Skeletal muscle tissue (tissue), 3 donors: ENCODE measurements at regions not wholly inside any gene's neighbourhood (a gene's known extent, or its start where the extent isn't known, plus 50 kb on each side); places are given as distances from the start of the nearest gene placed in this dataset.
"Not testable (repeated sequence)": the region's sequence is repeated elsewhere in the genome, so short reads cannot be mapped to it uniquely, and the experiment has no call there.

Experiments
- H3K27ac ChIP-seq: one replicate; pipeline ENCODE4 v1.7.0; 2013; ENCODE audit warnings: mild to moderate bottlenecking, low read depth, low read length, inconsistent platforms
- H3K27me3 ChIP-seq, 3 donors: one replicate each; pipeline ENCODE4 v1.7.0; 2013; ENCODE audit warnings: low read length in 3 of 3; ENCODE audit not compliant: control insufficient read depth in 3 of 3, insufficient read depth in 3 of 3
- H3K36me3 ChIP-seq, 3 donors: one replicate each; pipeline ENCODE4 v1.7.0; 2013; ENCODE audit warnings: low read length in 3 of 3; ENCODE audit not compliant: control insufficient read depth in 3 of 3, insufficient read depth in 3 of 3
- H3K4me1 ChIP-seq, 3 donors: one replicate each; pipeline ENCODE4 v1.7.0; 2013; ENCODE audit warnings: low read length in 3 of 3, mild to moderate bottlenecking in 3 of 3; ENCODE audit not compliant: control insufficient read depth in 3 of 3, insufficient read depth in 3 of 3
- H3K4me3 ChIP-seq, 3 donors: one replicate each; pipeline ENCODE4 v1.7.0; 2013; ENCODE audit warnings: low read length in 3 of 3
- H3K9ac ChIP-seq, 3 donors: one replicate each; pipeline ENCODE4 v1.7.0; 2013; ENCODE audit warnings: low read length in 3 of 3, mild to moderate bottlenecking in 3 of 3, moderate library complexity in 2 of 3, low read depth in 1 of 3
- H3K9me3 ChIP-seq, 3 donors: one replicate each; pipeline ENCODE4 v1.7.0; 2013; ENCODE audit warnings: low read length in 3 of 3; ENCODE audit not compliant: control insufficient read depth in 3 of 3
- donor health status: Osteomylitis.

- Histone ChIP-seq H3K27ac (no peak overlapping the region), H3K4me3 (no peak overlapping the region), H3K4me1 (no peaks in the 10 kb centered on the region), H3K36me3 (no peaks in the 10 kb centered on the region), H3K9me3 (no peaks in the 10 kb centered on the region), H3K27me3 (no peaks in the 10 kb centered on the region), H3K9ac (no peak overlapping the region)
Measured at GRCh38 chr13:40043764-40044163, 388.3 kb downstream of the COG6 start.

- no peaks in the 10 kb centered on the region for H3K36me3 ChIP-seq
- H3K9ac ChIP-seq: no peak overlapping the region
- H3K27me3 ChIP-seq: no peaks in the 10 kb centered on the region
- no peak overlapping the region for H3K4me3 ChIP-seq
- no peak overlapping the region for H3K27ac ChIP-seq
- H3K4me1 ChIP-seq: no peaks in the 10 kb centered on the region
- no peaks in the 10 kb centered on the region for H3K9me3 ChIP-seq
Measured at GRCh38 chr13:40047322-40047771, 391.9 kb downstream of the COG6 start.

GRCh38 chr13:40048551-40048950 lies 393.1 kb downstream of the COG6 start:
- Histone ChIP-seq H3K9me3 (no peaks in the 10 kb centered on the region), H3K27ac (no peak overlapping the region), H3K9ac (no peak overlapping the region), H3K27me3 (no peaks in the 10 kb centered on the region), H3K36me3 (no peaks in the 10 kb centered on the region), H3K4me1 (no peaks in the 10 kb centered on the region), H3K4me3 (no peak overlapping the region)

GRCh38 chr13:40052954-40053353 lies 397.5 kb downstream of the COG6 start:
- Histone ChIP-seq H3K4me3 (no peak overlapping the region), H3K9ac (no peak overlapping the region), H3K36me3 (no peaks in the 10 kb centered on the region), H3K27ac (no peak overlapping the region), H3K9me3 (no peaks in the 10 kb centered on the region), H3K4me1 (no peaks in the 10 kb centered on the region), H3K27me3 (no peaks in the 10 kb centered on the region)

- no peaks in the 10 kb centered on the region for H3K27me3 ChIP-seq
Measured at GRCh38 chr13:40053401-40053800, 397.9 kb downstream of the COG6 start.

GRCh38 chr13:40054422-40054821 lies 399.0 kb downstream of the COG6 start:
- not testable (repeated sequence) for H3K4me1 ChIP-seq, H3K36me3 ChIP-seq

More at GRCh38 chr13:40053401-40053800, 397.9 kb downstream of the COG6 start:
- Histone ChIP-seq H3K36me3 (no peaks in the 10 kb centered on the region), H3K4me3 (no peak overlapping the region), H3K4me1 (no peaks in the 10 kb centered on the region), H3K27ac (no peak overlapping the region), H3K9ac (no peak overlapping the region), H3K9me3 (no peaks in the 10 kb centered on the region)

GRCh38 chr13:40056898-40057619 lies 401.6 kb downstream of the COG6 start:
- Histone ChIP-seq H3K9me3 (no peaks in the 10 kb centered on the region), H3K27me3 (no peaks in the 10 kb centered on the region), H3K36me3 (no peaks in the 10 kb centered on the region), H3K4me1 (peaks cover 0 to 2% (median 2%) of the 10 kb centered on the region in 3 donors), H3K4me3 (no peak overlapping the region), H3K9ac (no peak overlapping the region), H3K27ac (no peak overlapping the region)

More at GRCh38 chr13:40054422-40054821, 399.0 kb downstream of the COG6 start:
- H3K9ac ChIP-seq, H3K27me3 ChIP-seq, H3K27ac ChIP-seq, H3K9me3 ChIP-seq, H3K4me3 ChIP-seq: not testable (repeated sequence)

GRCh38 chr13:40058757-40059236 lies 403.3 kb downstream of the COG6 start:
- H3K4me3 ChIP-seq: no peak overlapping the region
- H3K27me3 ChIP-seq: no peaks in the 10 kb centered on the region
- no peak overlapping the region for H3K9ac ChIP-seq
- H3K27ac ChIP-seq: no peak overlapping the region
- no peaks in the 10 kb centered on the region for H3K36me3 ChIP-seq
- H3K4me1 ChIP-seq: peaks cover 0 to 4% (median 2%) of the 10 kb centered on the region in 3 donors
- no peaks in the 10 kb centered on the region for H3K9me3 ChIP-seq

GRCh38 chr13:40059540-40060232 lies 404.2 kb downstream of the COG6 start:
- H3K36me3 ChIP-seq: no peaks in the 10 kb centered on the region
- H3K27ac ChIP-seq: no peak overlapping the region
- no peaks in the 10 kb centered on the region for H3K27me3 ChIP-seq

GRCh38 chr13:40060296-40061007 lies 405.0 kb downstream of the COG6 start:
- Histone ChIP-seq H3K27me3 (no peaks in the 10 kb centered on the region), H3K27ac (no peak overlapping the region), H3K9ac (no peak overlapping the region), H3K4me1 (peaks cover 0 to 8% (median 2%) of the 10 kb centered on the region in 3 donors), H3K36me3 (no peaks in the 10 kb centered on the region), H3K4me3 (no peak overlapping the region), H3K9me3 (no peaks in the 10 kb centered on the region)

More at GRCh38 chr13:40059540-40060232, 404.2 kb downstream of the COG6 start:
- no peak overlapping the region for H3K4me3 ChIP-seq
- peaks cover 0 to 8% (median 2%) of the 10 kb centered on the region in 3 donors for H3K4me1 ChIP-seq
- no peak overlapping the region for H3K9ac ChIP-seq
- no peaks in the 10 kb centered on the region for H3K9me3 ChIP-seq
